SU-DHL-6 (cell line): ENCODE measurements at regions not wholly inside any gene's neighbourhood (a gene's known extent, or its start where the extent isn't known, plus 50 kb on each side); places are given as distances from the start of the nearest gene placed in this dataset.

Experiments used
- EZH2phosphoT487 ChIP-seq: fragments of 200-600 bp; sonication (generic), shearing (Covaris generic); conservative IDR thresholded peaks from 2 replicates; pipeline ENCODE4 v1.6.1; 2018; ENCODE audit warnings: mild to moderate bottlenecking, antibody characterized with exemption, low read length, moderate library complexity, mixed read lengths
- TF ChIP-seq, protein P1 (sequence below): fragments of 200-600 bp; sonication (generic); IDR thresholded peaks from one replicate; pipeline ENCODE4 v1.5.1; 2017; ENCODE audit warnings: antibody characterized with exemption, mild to moderate bottlenecking, low read length, moderate library complexity; ENCODE audit not compliant: insufficient read depth, poor library complexity, severe bottlenecking

DNA sequence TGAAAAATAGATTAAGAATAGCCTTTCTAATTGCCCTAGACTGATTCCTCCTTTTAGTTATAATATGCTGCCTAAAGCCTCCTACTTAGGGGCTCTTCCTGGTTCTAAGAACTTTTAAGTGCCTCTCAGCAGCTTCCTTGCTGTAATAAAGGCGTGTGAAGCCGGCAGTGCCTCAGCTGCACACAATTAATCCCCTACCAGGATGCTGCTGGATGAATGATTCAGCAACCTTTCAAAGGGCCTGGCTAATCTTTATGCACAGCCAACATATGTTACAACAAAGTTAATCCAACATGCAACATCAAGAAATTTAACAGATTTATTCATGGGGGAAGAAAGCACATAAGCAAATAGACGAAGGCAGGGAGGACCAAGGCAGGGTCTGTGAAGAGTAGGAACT, 145.2 kb downstream of the PMP22 start:
- TF ChIP-seq, protein P1, sequence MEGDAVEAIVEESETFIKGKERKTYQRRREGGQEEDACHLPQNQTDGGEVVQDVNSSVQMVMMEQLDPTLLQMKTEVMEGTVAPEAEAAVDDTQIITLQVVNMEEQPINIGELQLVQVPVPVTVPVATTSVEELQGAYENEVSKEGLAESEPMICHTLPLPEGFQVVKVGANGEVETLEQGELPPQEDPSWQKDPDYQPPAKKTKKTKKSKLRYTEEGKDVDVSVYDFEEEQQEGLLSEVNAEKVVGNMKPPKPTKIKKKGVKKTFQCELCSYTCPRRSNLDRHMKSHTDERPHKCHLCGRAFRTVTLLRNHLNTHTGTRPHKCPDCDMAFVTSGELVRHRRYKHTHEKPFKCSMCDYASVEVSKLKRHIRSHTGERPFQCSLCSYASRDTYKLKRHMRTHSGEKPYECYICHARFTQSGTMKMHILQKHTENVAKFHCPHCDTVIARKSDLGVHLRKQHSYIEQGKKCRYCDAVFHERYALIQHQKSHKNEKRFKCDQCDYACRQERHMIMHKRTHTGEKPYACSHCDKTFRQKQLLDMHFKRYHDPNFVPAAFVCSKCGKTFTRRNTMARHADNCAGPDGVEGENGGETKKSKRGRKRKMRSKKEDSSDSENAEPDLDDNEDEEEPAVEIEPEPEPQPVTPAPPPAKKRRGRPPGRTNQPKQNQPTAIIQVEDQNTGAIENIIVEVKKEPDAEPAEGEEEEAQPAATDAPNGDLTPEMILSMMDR = no peak
- no peak for TF ChIP-seq EZH2phosphoT487
